BE2C (cell line): ENCODE measurements at regions not wholly inside any gene's neighbourhood (a gene's known extent, or its start where the extent isn't known, plus 50 kb on each side); places are given as distances from the start of the nearest gene placed in this dataset.
A peak's percentile ranks its signal among the peaks of the same experiment; 100 is the strongest.
"Not testable (repeated sequence)": the region's sequence is repeated elsewhere in the genome, so short reads cannot be mapped to it uniquely, and the experiment has no call there.

Experiments
- DNase-seq: peaks from one replicate; pipeline ENCODE4 v3.0.0-alpha.2; 2020
- H3K27me3 ChIP-seq: fragments of 250-450 bp; sonication (Bioruptor Pico); 2 replicates; pipeline ENCODE4 v1.5.1; 2020; ENCODE audit warnings: mild to moderate bottlenecking
- H3K36me3 ChIP-seq: fragments of 250-450 bp; sonication (Bioruptor Pico); 2 replicates; pipeline ENCODE4 v1.5.1; 2020; ENCODE audit warnings: mild to moderate bottlenecking
- H3K4me1 ChIP-seq: fragments of 250-450 bp; sonication (Bioruptor Pico); 2 replicates; pipeline ENCODE4 v1.5.1; 2020
- H3K4me3 ChIP-seq: 2 replicates; pipeline ENCODE4 v1.5.1; 2011; ENCODE audit warnings: low read depth, low read length
- H3K9me3 ChIP-seq: fragments of 250-450 bp; sonication (Bioruptor Pico); 2 replicates; pipeline ENCODE4 v1.5.1; 2020
- TF ChIP-seq, protein P1 (sequence below): IDR thresholded peaks from 2 replicates; pipeline ENCODE4 v1.5.1; 2012; ENCODE audit warnings: mild to moderate bottlenecking, low read depth, low read length

DNA sequence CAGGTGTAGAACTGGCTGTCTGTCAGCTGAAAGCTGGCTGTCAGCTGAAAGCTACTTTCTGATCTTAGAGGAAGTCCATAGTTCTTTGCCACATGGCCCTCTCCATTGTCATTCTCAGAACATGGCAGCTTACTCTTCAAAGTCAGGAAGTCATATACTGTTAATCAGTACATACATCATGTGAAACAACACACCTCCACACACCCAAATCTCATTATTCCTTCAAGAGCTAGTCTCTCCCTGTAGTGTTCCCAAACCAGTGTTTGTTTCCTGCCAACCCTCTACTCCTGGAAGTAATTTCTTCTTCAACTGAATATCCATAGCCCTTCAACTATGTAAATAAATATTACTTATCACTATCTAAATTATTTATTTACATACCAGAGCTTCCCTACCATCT lies 58.9 kb downstream of the OR5AK2 start:
- TF ChIP-seq, protein P1, sequence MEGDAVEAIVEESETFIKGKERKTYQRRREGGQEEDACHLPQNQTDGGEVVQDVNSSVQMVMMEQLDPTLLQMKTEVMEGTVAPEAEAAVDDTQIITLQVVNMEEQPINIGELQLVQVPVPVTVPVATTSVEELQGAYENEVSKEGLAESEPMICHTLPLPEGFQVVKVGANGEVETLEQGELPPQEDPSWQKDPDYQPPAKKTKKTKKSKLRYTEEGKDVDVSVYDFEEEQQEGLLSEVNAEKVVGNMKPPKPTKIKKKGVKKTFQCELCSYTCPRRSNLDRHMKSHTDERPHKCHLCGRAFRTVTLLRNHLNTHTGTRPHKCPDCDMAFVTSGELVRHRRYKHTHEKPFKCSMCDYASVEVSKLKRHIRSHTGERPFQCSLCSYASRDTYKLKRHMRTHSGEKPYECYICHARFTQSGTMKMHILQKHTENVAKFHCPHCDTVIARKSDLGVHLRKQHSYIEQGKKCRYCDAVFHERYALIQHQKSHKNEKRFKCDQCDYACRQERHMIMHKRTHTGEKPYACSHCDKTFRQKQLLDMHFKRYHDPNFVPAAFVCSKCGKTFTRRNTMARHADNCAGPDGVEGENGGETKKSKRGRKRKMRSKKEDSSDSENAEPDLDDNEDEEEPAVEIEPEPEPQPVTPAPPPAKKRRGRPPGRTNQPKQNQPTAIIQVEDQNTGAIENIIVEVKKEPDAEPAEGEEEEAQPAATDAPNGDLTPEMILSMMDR: no peak
- no peak for DNase-seq
- no peaks in the 10 kb centered on the region for H3K4me1 ChIP-seq

DNA sequence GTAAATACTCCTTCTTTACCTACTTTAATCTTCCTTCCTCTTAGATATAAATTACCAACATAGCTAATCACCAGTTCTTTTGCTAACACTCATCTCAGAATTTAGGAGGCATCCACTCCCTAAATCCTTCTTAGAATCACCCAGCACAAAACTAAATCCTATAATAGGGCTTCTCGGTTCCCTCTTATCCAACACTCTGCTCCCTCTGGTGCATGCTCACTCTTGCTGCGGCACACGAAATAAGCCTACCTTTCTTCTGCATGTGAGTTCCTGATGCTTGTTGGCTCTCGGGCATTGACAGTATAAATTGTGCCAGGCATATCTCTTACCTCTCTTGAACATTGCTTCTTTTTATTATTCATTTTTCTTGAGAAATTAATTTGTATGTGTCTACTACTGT lies 61.0 kb downstream of the OR5AK2 start:
- H3K36me3 ChIP-seq: no peaks in the 10 kb centered on the region
- no peaks in the 10 kb centered on the region for H3K4me1 ChIP-seq
- H3K27me3 ChIP-seq: no peaks in the 10 kb centered on the region
- no peak for DNase-seq
- H3K4me3 ChIP-seq: no peak overlapping the region
- H3K9me3 ChIP-seq: no peaks in the 10 kb centered on the region
- TF ChIP-seq, protein P1: no peak

More for the DNA sequence above, 58.9 kb downstream of the OR5AK2 start:
- H3K36me3 ChIP-seq: no peaks in the 10 kb centered on the region
- H3K4me3 ChIP-seq: no peak overlapping the region
- H3K27me3 ChIP-seq: no peaks in the 10 kb centered on the region
- H3K9me3 ChIP-seq: no peaks in the 10 kb centered on the region

DNA sequence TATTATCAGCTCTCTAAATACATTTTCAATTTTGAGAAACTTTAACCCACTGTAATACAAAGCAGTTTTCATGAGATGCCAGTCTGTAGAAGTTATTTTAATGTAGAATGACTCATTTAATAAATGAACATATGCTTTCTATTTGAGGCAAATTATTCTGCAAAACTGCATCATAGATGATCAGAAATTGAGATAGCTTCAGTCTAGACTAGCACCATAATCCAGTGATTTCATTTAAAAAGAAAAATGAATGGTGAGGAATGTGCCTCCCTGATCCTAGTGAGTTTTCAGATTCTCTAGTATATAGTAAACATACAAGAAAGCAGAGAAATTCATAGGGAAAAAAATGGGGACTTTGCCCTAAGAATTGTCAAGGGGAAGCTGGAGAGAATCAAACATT lies 66.1 kb downstream of the OR5AK2 start:
- no peaks in the 10 kb centered on the region for H3K4me1 ChIP-seq
- H3K36me3 ChIP-seq: no peaks in the 10 kb centered on the region
- DNase-seq: no peak
- TF ChIP-seq, protein P1: no peak
- no peaks in the 10 kb centered on the region for H3K9me3 ChIP-seq
- H3K27me3 ChIP-seq: no peaks in the 10 kb centered on the region
- H3K4me3 ChIP-seq: no peak overlapping the region

DNA sequence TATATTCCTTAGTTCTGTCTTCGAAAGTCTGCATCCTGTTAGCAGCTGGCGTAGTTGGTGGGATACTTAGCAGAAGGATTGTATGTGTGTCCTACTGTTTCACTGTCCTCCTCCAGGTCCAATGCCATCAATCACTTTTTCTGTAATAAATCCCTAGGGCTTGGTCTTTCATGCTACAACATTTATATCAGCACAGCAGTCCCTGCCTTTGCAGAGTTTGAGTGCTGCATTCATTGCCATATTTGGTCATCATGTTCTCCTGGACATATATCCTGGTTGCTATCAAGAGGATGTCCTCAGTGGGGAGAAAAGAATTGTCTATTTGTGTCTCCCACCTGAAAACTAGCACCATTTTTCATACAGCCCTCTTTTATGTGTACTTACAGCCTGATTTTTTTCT lies 67.0 kb downstream of the OR5AK2 start:
- no peak overlapping the region for H3K4me3 ChIP-seq
- peak; percentile 7 for DNase-seq
- TF ChIP-seq, protein P1: no peak
- H3K4me1 ChIP-seq: no peaks in the 10 kb centered on the region
- H3K36me3 ChIP-seq: no peaks in the 10 kb centered on the region
- H3K27me3 ChIP-seq: no peaks in the 10 kb centered on the region
- H3K9me3 ChIP-seq: no peaks in the 10 kb centered on the region

DNA sequence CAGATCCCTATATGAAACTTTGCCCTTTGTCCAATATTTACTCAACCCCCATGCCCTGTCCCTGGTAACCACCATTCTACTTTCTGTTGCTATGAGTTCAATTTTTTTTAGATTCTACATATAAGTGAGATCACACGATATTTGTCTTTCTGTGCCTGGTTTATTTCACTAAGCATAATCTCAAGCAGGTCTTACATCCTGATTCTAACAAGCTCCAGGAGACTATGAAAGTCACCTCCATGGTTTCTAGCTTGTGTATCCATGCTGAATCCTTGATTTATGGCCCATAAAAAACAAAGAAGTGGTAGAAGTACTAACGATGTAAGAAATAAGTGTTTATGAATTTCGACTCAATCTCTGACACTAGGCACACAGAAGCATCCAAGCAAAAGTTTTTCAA lies 68.0 kb downstream of the OR5AK2 start:
- no peaks in the 10 kb centered on the region for H3K36me3 ChIP-seq
- H3K4me1 ChIP-seq: no peaks in the 10 kb centered on the region
- no peak for DNase-seq
- H3K27me3 ChIP-seq: no peaks in the 10 kb centered on the region
- TF ChIP-seq, protein P1: no peak
- no peaks in the 10 kb centered on the region for H3K9me3 ChIP-seq
- H3K4me3 ChIP-seq: no peak overlapping the region

DNA sequence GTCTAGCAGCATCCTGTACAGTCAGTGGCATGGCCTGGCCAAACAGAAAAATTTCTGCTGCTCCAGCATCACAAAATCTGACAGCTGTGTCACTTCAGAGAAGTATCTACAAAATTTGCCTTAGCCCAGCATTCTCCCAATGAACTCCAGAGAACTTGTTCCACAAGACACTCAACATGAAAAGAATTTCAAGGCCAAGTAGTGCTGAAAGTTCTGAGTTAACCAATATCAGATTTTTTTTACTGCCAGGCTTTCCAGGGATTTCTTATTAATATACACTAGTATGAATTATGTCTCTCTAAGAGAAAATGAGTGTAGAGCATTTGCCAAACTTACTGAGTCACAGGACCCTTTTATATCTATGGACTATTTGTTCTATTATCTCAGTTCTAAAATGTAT lies 68.8 kb downstream of the OR5AK2 start:
- Histone ChIP-seq H3K9me3 (no peaks in the 10 kb centered on the region), H3K36me3 (no peaks in the 10 kb centered on the region), H3K4me3 (no peak overlapping the region), H3K27me3 (no peaks in the 10 kb centered on the region), H3K4me1 (no peaks in the 10 kb centered on the region)
- DNase-seq: no peak
- TF ChIP-seq, protein P1: no peak

DNA sequence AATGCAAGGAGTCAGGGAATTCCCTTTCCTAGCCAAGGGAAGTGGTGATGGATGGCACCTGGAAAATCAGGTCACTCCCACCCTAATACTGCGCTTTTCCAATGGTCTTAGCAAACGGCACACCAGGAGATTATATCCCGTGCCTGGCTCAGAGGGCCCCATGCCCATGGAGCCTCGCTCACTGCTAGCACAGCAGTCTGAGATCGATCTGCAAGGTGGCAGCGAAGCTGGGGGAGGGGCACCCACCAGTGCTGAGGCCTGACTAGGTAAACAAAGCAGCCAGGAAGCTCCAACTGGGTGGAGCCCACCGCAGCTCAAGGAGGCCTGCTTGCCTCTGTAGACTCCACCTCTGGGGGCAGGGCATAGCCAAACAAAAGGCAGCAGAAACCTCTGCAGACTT lies 74.2 kb downstream of the OR5AK2 start:
- H3K36me3 ChIP-seq, H3K27me3 ChIP-seq, H3K4me3 ChIP-seq, H3K9me3 ChIP-seq, DNase-seq, H3K4me1 ChIP-seq: not testable (repeated sequence)
